Fibroblast of gingiva (primary cell): ENCODE measurements at regions not wholly inside any gene's neighbourhood (a gene's known extent, or its start where the extent isn't known, plus 50 kb on each side); places are given as distances from the start of the nearest gene placed in this dataset.

Experiments used
- DNase-seq: peaks from one replicate; pipeline ENCODE4 v3.0.0-alpha.2; 2011; ENCODE audit warnings: low read depth

DNA sequence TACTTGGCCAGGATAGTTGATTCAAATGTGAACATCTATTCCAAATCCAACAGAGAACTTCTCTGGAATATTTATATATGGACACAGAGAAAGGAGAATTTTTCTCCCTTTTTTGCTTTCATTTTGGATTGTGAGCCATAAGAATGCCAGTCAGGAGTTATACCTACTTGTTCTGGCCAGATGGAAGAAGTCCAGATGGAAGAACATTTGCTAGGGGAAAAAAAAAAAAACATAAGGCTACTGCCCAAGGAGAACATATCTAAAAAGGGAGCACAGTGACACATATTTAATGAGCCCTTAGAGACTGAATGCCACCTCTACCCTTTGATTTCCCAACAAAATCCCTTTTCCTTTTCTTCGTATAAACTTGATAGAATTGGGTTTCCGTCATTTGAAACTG lies 61.7 kb upstream of the PPP2R2B start:
- no peak for DNase-seq

DNA sequence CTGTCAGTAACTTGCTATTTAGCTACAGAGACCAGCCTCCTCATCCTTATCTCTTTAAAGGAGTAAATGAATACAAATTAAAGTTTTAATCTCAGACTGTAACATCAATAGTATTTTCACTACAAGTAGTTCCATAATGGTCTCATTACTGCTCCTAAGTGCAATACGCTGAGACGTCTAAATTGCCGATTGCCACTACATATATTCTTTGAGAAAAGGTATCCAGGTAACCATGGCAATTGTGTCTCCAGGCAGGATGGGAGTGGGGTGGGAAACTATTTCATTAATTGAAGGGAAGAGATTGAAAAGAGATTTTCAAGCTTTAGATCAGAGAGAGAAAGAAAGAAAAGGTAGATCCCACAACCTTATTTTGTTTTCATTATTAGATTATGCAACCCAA lies 65.5 kb upstream of the PPP2R2B start:
- no peak for DNase-seq

DNA sequence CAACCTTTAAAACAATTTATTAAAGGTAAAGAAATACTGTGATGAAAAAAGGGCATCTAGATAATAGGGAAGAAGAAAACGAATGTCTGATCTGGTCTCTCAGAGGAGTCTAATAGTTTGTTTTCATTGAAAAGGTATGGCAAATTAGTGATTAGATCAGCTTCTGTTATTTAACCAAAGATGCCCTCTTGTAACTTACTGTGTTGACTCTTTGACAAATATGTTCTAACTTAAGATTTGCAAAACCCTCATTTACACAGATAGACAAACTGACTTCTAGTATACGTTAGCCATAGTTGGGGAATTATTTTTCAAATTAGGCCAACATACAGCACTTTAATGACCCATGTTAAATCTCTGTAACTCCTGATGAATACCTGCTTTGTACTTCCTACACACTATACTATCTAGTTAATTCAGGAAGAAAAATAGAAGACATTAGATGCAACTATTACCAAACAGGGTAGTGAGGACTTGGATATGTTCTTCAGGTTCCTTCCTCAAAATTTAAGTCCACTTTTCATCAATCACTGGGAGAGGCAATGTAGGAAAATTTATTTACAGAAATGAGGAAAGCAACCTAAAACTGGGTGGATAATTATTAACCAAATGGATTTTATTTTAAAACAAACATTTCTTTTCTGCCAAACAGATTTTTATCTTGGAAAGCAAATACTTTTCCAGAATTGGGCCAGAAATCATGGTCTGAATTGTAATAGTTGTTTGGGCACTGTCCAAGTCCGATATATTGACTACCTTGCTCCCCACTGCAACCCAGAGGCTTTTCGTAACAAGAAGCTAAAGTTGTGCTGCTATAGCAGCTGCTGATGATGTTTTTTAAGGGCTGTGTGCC lies 66.4 kb upstream of the PPP2R2B start:
- DNase-seq, result no peak

DNA sequence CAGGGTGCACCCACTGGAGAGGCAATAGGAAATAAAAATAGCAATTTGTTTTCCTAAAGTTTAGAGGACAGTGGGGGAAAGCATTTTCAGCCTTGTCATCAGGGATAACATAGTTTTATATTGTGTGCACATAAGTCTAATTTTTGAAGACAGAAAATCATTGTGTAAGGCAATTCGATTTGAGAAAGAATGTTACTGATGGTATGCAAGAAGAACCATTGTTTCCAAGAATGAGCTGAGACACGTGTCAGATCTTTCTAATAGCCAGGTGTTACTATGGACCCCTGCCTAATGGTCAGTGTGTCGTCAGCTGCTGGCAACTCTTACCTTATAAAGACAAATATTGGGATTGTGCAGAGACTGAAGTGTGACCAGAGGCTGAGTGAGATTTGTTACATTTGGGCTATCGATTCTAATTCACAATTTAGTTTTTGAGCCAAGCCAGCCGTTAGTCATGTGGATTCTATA lies 67.1 kb upstream of the PPP2R2B start:
- DNase-seq, result no peak

DNA sequence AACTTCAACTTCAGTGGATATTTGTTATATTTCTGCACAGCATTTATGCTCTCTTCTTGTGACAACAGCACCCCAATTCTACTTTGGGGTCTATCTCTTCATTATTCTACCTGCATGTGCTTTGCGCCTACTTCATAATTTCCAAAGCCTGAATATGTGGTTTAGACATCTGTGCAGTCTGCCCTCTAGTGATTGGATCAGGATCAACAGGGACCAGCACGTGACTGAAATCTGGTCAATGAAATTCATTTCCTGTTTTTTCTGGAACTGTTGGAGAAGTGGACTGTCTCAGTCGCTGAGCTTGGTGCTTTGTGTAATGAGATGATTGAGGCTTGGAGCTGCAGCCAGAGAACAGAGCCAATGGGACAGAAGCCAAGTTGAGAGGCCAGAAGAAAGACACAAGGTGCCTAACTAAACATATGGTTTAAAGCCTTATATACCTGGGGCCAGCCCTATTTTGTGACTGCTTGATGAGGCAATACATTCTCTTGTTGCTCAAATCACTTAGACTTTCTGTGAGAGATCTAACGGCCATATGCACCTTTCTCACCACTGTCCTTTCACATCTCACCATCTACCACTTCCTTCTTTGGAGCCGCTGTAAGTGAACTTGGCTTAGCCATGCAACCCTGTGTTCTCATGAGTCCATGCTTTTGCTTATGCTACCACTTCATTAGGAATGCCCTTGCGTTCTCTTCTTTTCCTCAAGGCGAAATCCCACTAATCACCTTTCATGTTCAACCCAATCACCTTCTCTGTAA lies 68.8 kb upstream of the PPP2R2B start:
- no peak for DNase-seq

DNA sequence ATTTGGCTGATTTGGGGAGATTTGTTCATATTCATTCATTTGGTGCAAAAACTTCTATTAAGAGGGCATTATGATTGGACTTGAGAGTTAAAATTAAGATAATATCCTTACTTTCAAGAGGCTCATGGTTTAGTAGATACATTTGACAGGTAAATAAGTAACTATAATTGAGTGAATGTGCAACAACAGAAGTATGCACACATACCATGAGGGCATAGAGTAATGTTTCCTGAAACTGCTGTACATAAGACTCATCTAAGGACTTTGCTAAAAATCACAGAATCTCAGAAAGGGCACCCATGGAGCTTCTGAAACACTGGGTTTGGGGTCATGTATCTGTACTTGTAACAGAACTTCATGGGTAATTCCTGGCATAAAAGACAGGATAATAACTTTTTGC lies 70.1 kb upstream of the PPP2R2B start:
- no peak for DNase-seq

DNA sequence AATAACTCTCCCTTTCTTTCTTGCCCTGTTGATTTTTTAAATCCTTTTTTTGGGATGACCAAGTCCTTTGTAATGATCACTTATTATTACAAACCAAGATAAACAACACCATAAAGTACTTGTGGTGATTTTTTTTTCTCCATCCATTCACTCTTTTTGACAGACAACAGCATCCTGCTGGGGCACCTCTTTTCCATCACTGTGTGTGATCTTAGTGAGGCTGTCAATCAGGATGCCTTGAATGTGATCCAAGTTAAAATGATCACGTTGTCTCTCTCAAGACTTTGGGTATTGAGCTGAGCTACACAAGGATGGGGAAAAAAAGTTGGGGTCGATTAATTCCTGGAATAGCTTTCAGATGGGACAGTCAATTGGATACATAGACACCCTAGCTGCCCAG lies 73.6 kb upstream of the PPP2R2B start:
- no peak for DNase-seq

DNA sequence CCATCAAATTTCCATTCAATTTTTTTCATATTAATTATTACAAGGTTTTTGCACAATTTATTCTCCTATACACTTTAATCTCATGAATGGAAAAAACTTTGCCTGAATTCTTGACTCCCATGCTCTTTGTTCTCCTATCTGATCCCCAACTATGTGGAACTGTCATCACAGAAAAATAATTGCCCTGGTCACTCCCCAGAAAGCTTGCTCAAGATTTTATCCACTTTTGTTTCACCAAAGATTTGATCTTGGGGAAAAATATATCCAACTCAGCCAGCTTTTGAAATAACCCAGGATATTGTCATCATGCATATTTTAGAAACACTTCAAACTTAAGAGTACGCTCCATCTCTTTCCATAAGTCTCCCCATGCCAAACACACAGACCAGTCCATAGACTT lies 77.7 kb upstream of the PPP2R2B start:
- DNase-seq, result no peak

DNA sequence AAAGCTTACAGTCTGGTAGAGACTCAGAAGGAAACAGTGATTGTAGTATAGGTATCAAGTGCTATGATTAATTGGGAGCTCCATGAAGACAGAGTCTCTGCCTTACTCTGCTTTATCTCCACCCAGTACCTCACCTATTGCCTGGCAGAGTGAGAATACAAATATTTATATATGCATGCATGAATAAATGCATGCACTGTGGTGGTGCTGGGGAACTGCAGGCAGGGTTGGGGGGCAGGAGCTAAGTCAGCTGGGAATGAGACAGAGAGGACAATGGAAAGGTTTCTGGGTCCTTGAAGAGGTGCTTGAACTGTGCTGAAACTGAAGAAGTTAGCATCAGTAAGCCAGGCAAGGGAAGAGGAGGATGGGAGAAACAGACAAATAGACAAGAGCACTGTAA lies 80.8 kb upstream of the PPP2R2B start:
- DNase-seq, result no peak

DNA sequence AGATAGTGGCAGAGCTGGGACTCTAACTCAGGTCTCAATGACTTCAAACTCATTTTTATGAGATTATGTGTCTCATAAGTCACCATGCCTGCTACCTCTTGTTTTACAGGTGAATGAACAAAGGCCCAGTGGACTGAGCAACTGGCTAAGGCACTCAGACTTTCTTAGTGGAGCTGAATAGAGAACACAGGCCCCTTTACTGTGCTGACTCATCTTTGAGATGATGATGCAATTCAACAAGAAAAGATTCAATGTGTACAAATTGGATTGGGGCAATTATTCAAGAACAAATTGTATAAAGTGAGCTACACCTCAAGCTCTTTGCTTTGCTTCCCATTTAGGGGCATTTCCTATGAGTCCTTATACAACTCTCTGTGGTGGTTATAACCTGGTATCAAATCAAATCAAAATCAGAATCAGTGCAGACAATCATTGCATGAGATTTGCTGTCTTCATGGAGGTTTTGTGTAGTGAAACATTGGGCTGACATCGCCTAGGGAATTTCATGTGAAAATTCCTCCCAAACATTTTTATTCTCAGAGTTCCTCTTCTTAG lies 84.3 kb upstream of the PPP2R2B start:
- DNase-seq, result peak; percentile 11

DNA sequence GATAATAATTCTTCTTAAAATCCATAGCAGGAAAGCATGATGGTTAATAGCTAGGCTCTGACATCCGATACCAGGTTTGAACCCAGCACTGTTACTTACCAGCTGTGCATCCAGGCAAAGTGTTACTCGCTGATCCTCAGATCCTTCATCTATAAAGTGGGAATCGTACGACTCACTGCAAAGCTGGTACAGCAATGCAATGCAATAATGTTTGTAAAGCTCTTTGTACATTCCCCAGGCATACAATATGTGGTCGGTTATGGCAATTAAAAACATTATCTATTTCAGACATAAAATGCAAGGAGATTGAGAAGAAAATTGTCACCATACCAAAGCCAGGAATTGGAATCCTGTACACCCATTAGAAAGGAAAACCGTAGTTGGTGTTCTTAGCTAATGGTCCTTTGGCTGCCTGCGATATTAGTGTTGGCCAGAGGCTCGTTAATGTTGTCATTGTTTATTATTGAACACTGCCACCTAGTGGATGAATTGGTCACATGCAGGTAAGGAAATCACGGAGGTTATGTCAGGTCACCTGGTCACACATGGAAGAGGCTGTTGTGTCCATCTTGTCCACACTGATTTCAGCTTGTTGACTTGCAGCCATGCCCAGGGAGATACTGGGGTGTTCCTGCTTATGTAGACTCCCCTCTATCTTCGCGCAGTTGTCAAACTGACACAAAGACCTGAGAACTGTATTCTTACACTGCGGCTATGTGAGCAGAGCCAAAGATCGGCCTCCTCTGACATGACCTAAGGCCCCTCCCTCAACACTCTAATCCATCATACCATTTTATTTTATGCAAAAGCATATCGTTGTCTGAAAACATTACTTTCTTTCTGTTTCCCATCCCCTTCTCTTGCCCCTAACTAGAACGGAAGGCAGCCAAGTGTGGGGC lies 87.5 kb upstream of the PPP2R2B start:
- peak; percentile 60 for DNase-seq

DNA sequence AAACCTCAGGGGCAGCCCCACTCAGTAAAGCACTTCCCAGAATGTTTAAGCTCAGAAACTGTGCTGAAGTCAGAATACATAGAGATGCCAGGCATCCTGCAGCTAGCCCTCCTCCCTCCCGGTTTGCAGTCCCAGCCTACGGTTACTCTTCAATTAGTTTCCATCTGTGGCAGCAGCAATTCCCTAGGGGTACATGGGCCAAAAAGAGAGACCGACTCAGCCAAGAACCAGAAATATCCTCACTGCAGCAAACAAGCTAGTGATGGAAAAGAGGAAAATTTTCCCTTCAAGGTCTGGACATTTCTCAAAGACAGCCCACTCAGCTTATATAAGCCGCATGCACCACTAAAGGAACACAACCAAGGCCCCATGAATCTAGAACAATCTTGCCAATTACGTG lies 89.1 kb upstream of the PPP2R2B start:
- no peak for DNase-seq

DNA sequence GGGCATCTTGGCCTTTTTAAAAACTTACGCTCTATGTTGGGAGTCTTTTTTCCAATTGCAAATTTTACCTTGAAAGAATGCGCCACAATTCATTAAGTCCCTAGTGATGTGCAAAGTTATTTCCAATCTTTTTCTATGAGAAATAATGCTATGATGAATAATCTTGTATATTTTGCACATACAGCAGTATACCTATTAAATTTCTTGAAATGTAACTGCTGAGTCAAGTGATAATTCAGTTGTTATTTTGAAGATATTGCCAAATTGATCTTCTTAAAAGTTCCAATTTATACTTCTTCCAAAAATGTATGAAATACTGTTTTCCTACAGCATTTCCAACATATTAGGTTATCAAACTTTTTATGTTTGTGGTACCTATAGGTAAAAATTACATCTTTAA lies 92.8 kb upstream of the PPP2R2B start:
- DNase-seq, result no peak

DNA sequence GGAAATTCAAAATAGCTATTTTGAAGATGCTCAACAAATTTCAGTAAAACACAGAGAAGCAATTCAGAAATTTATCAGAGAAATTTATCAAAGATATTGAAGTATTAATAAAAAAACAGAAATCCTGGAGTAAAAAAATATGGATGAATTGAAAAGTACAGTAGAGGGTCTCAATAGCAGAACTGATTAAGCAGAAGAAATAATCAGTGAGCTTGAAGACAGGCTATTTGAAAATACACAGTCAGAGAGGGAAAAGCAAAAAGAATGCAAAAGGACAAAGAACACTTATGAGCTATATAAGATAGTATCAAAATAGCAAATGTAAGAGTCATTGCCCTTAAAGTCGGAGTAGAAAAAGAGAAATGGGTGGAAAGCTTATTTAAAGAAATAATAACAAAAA lies 107.9 kb upstream of the PPP2R2B start:
- DNase-seq, result no peak

DNA sequence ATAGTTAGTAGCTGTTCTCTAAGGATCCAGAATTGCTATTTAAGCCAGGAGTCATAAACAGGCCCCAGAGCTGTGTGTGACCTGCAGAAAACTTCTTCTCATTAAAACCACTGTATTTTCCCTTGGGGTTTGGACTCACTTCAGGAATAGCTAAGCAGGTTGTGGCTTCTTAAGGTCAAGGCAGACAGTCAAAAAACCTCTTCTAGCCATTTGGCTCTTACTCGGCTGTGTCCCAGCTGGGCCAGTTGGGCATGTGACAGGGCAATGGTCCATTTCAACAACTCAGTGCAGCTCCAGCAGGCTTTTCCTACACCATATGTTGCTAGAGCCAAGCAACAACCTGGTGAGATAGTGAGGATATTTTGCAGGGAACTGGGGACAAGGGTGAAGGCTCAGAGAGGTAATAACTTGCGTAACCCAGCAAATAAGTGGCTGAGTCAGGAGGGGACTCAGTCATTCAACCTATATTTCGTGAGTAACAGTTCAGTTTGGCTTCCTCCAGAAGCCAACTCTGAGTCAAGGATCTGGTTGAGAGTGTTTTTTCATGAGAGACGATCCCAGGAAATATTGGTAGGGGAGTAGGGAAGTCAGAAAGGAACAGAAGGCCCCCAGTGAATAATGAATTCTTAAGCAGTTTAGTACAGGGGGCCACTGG lies 115.4 kb upstream of the PPP2R2B start:
- DNase-seq, result no peak

DNA sequence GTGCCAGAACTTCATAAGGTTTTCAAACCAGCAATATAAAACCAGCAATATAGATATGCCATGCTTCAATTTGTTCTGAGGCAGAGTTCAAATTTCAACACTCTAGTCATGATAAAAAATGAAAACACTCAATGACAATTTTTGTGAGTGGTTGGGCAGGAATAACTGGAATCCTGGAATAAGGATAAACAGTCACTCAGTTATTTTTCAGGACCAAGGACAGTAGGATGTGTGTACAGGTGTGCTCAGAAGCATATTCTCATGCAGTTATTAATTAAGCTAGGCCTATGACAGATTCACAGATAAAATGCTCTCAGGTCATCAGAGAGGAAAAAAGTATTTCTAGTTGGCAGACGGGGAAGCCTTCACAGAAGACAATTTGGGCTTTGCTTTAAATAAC lies 117.3 kb upstream of the PPP2R2B start:
- no peak for DNase-seq

DNA sequence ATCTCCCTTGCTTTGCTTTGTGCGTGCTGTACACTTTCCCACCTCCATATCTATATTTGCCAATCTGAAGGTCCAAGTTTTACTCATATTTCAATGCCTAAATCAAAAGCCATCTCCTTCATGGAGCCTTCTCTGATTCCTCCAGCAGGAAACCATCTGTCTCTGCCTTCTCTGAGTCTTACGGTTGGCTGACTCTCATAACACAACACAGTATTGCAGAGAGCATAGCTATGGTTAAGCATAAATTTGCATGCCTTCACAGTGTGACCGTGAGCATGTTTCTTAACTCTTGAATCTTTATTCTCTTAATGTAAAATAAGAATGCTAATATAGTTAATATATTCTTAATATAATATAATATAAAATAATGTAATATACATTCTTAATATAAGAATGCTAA lies 136.8 kb upstream of the PPP2R2B start:
- DNase-seq, result no peak

DNA sequence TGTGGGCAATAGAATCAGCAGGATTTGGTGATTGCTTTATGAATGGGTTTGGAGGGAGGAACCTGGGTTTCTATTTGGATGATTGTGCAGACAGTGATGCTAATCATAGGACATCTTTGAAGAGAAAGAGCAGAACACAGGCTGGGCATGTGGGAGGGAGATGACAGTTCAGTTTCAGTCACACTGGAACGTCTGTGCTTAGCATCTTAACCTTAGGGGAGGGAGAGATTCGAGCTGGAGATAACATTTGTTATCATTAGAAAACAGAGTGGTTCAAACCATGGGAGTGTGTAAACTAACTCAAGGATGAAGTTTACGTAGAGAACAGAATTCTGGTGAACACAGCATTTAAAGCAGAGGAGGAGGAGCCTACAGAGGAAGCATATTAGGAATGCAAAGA lies 138.6 kb upstream of the PPP2R2B start:
- DNase-seq, result no peak

DNA sequence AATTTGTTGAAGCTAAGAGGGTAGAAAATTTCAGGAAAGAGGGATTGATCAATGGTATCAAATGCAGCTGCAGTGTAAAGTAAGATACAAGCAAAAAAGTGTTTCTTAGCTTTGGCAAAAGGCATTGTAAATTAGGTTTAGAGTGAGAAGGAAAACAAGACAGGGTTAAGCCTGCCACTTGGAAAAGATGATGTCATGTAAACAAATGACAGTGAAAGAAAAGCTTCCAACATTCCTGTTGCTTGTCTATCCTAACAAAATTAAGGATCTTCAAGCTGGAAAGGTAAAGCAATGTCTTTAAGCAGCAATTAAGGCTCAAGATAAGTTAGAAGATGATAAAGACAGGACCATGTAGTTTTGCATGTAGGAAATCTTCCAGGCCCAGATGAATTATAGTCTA lies 139.1 kb upstream of the PPP2R2B start:
- DNase-seq, result no peak

DNA sequence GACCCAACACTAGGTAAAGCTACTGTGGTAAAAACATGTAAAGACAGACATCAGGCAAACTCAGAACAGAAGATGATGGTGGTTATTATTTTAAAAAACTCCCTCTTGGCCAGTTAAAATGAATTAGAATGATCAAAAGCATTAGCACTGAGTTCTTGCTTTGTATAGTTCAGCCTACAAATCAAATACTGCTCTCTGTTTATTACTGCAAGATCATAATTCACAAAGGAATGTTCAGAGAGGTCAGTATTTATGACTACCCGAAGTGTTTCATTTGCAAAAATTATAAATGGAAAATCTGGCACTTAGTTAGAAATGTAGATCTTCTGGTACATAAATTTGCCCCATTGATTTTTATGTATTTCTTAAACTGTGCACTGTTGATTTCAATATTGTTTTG lies 140.3 kb upstream of the PPP2R2B start:
- no peak for DNase-seq

DNA sequence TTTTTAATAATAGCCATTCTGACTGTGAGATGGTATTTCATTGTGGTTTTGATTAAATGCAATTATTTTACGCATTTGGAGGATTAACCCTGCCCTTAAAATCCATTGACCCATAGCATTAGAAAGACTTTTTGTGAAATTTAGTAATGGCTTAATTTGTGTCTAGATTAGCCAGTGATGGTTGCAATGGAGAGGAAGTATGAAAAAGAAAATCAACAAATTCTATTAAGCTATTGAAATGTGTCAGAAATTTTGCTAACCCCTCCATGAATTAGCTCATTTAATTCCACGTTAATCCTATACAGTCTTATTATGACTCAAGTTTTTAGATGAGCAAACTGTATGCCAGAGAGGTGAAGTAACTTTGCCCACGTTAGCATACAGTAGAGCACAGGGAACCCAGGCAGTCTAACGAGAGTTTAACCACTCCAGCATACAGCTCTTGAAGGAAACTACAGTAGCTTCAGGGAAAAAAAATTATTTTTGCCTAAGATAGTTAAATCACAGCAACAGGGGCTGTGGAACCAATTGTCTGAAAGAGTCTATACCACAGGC lies 158.2 kb upstream of the PPP2R2B start:
- DNase-seq, result no peak
